ENCODE measurements at regions not wholly inside any gene's neighbourhood (a gene's known extent, or its start where the extent isn't known, plus 50 kb on each side); places are given as distances from the start of the nearest gene placed in this dataset.

DNA sequence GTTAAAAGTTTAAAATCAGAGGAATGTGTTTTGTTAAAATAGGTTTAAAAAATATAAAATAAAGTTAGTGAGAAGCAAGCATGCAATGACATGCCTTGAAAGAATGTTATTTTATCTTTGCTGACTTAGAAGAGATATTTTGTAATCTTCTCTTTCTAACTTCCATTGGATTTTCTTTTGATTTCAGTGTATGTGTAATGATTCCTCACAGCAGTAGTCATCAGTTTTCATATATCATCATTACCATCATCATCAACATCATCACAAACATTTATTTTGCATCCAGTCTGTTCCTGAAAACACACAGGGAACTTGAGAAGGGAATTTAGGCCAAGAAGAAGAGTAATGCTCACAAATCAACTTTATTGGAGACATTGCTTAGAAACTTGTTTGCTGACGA, 699.6 kb downstream of the TAF11L14 start:
- DNase-seq (ENCODE audit: extremely low read depth in 1 of 4, low spot score in 3 of 4) (no peak), FAIRE-seq (no peak), ATAC-seq (no peak)
- no peak for TF ChIP-seq ZNF507 (tag; conservative IDR thresholded peaks at IDR 0.05)
- TF ChIP-seq RBM17 (IDR thresholded peaks at IDR 0.05; ENCODE audit: borderline replicate concordance, low read depth, low read length) = no peak
- no peak for TF ChIP-seq SNRNP70 (optimal IDR thresholded peaks at IDR 0.05; ENCODE audit: low read depth, low read length)
- Histone ChIP-seq H2AFZ (ENCODE audit: low read depth, low read length) (no peak overlapping the region), H3K9me1 (ENCODE audit: control insufficient read depth, insufficient read depth, low read length) (no peaks in the 10 kb centered on the region), H3K79me2 (ENCODE audit: control insufficient read depth, insufficient read depth, low read length) (no peaks in the 10 kb centered on the region), H4K20me1 (replicated peaks; ENCODE audit: control insufficient read depth, insufficient read depth, low read length) (no peaks in the 10 kb centered on the region), H3K27ac (ENCODE audit: extremely low read depth, low read depth, low read length) (no peak overlapping the region), H3K9ac (ENCODE audit: insufficient read depth in 1 of 2, low read depth in 2 of 2, low read length in 2 of 2) (no peak overlapping the region), H3K27me3 (ENCODE audit: control insufficient read depth in 2 of 2, insufficient read depth in 2 of 2, low read length in 2 of 2) (no peaks in the 10 kb centered on the region), H3K4me3 (no peak overlapping the region), H3K4me2 (ENCODE audit: insufficient read depth, low read length) (no peak overlapping the region), H3K9me3 (replicated peaks; ENCODE audit: control insufficient read depth, insufficient read depth, low read depth, low read length) (0 out of 2 replicates have a peak, but pooled peaks cover 2% of the 10 kb centered on the region), H3K4me1 (replicated peaks in 1 of 2; ENCODE audit: control insufficient read depth in 2 of 2, insufficient read depth in 2 of 2, low read length in 2 of 2) (no peaks in the 10 kb centered on the region), H3K36me3 (ENCODE audit: control insufficient read depth, insufficient read depth, low read length) (no peaks in the 10 kb centered on the region)
- ChIA-PET CTCF (ENCODE audit: low intra/inter-chr PET ratio) (no interaction called here), POLR2A (no interaction called here)
- in situ Hi-C loops (cut with MboI) (no loop called here), intact Hi-C loops (cut with micrococcal nuclease) (no loop called here)
- BruUV-seq (replicated peaks) = no TSS peak
- 0% methylated on average over 1 of the region's 1 CpG for WGBS (ENCODE audit: insufficient coverage, low coverage, missing lambda C conversion rate)

DNA sequence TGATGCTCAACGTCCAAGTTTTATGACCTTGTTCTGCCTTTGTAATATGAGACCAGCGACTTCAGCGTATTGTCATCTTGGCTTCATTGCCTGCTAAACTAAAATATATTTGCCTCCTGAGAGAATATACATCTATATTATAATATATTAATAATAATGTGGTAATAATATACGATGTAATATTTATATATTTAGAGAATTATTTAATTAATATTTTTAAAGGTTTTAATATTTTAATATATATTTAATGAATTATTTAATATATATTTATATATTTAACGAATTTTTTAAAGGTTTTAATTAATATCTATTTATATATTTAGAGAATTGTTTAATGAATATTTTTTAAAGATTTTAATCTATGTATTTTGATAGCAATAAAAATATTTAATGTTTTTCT, 700.7 kb downstream of the TAF11L14 start:
- WGBS (ENCODE audit: insufficient coverage, low coverage, missing lambda C conversion rate) = 5% methylated on average over 5 of the region's 5 CpGs
- no peak for DNase-seq (ENCODE audit: extremely low read depth in 1 of 4, low spot score in 3 of 4)
- no peak overlapping the region for H3K4me2 ChIP-seq (ENCODE audit: insufficient read depth, low read length)
- in situ Hi-C loops (cut with MboI) (no loop called here), intact Hi-C loops (cut with micrococcal nuclease) (no loop called here)
- no peak for FAIRE-seq
- POLR2A ChIA-PET = no interaction called here
- CTCF ChIA-PET (ENCODE audit: low intra/inter-chr PET ratio) = no interaction called here
- H3K79me2 ChIP-seq (ENCODE audit: control insufficient read depth, insufficient read depth, low read length) = no peaks in the 10 kb centered on the region
- H3K9ac ChIP-seq (ENCODE audit: insufficient read depth in 1 of 2, low read depth in 2 of 2, low read length in 2 of 2) = no peak overlapping the region
- H3K27ac ChIP-seq (ENCODE audit: extremely low read depth, low read depth, low read length) = no peak overlapping the region
- H3K4me1 ChIP-seq (replicated peaks in 1 of 2; ENCODE audit: control insufficient read depth in 2 of 2, insufficient read depth in 2 of 2, low read length in 2 of 2) = no peaks in the 10 kb centered on the region
- no TSS peak for BruUV-seq (replicated peaks)
- H3K36me3 ChIP-seq (ENCODE audit: control insufficient read depth, insufficient read depth, low read length) = no peaks in the 10 kb centered on the region
- no peak overlapping the region for H2AFZ ChIP-seq (ENCODE audit: low read depth, low read length)
- no peaks in the 10 kb centered on the region for H3K27me3 ChIP-seq (ENCODE audit: control insufficient read depth in 2 of 2, insufficient read depth in 2 of 2, low read length in 2 of 2)
- 0 out of 2 replicates have a peak, but pooled peaks cover 2% of the 10 kb centered on the region for H3K9me3 ChIP-seq (replicated peaks; ENCODE audit: control insufficient read depth, insufficient read depth, low read depth, low read length)
- no peaks in the 10 kb centered on the region for H3K9me1 ChIP-seq (ENCODE audit: control insufficient read depth, insufficient read depth, low read length)
- no peak overlapping the region for H3K4me3 ChIP-seq
- H4K20me1 ChIP-seq (replicated peaks; ENCODE audit: control insufficient read depth, insufficient read depth, low read length) = no peaks in the 10 kb centered on the region
- no peak for ATAC-seq
- TF ChIP-seq, protein P1, sequence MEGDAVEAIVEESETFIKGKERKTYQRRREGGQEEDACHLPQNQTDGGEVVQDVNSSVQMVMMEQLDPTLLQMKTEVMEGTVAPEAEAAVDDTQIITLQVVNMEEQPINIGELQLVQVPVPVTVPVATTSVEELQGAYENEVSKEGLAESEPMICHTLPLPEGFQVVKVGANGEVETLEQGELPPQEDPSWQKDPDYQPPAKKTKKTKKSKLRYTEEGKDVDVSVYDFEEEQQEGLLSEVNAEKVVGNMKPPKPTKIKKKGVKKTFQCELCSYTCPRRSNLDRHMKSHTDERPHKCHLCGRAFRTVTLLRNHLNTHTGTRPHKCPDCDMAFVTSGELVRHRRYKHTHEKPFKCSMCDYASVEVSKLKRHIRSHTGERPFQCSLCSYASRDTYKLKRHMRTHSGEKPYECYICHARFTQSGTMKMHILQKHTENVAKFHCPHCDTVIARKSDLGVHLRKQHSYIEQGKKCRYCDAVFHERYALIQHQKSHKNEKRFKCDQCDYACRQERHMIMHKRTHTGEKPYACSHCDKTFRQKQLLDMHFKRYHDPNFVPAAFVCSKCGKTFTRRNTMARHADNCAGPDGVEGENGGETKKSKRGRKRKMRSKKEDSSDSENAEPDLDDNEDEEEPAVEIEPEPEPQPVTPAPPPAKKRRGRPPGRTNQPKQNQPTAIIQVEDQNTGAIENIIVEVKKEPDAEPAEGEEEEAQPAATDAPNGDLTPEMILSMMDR (IDR thresholded peaks at IDR 0.05 in 2 of 3, conservative IDR thresholded peaks at IDR 0.05 in 1 of 3; ENCODE audit: insufficient read depth in 2 of 3, low read depth in 1 of 3, low read length in 3 of 3) = no peak
- TF ChIP-seq, protein P2, sequence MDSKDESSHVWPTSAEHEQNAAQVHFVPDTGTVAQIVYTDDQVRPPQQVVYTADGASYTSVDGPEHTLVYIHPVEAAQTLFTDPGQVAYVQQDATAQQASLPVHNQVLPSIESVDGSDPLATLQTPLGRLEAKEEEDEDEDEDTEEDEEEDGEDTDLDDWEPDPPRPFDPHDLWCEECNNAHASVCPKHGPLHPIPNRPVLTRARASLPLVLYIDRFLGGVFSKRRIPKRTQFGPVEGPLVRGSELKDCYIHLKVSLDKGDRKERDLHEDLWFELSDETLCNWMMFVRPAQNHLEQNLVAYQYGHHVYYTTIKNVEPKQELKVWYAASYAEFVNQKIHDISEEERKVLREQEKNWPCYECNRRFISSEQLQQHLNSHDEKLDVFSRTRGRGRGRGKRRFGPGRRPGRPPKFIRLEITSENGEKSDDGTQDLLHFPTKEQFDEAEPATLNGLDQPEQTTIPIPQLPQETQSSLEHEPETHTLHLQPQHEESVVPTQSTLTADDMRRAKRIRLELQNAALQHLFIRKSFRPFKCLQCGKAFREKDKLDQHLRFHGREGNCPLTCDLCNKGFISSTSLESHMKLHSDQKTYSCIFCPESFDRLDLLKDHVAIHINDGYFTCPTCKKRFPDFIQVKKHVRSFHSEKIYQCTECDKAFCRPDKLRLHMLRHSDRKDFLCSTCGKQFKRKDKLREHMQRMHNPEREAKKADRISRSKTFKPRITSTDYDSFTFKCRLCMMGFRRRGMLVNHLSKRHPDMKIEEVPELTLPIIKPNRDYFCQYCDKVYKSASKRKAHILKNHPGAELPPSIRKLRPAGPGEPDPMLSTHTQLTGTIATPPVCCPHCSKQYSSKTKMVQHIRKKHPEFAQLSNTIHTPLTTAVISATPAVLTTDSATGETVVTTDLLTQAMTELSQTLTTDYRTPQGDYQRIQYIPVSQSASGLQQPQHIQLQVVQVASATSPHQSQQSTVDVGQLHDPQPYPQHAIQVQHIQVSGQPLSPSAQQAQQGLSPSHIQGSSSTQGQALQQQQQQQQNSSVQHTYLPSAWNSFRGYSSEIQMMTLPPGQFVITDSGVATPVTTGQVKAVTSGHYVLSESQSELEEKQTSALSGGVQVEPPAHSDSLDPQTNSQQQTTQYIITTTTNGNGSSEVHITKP (IDR thresholded peaks at IDR 0.05; ENCODE audit: partially characterized antibody) = no peak
- TF ChIP-seq SMAD2 (IDR thresholded peaks at IDR 0.05; ENCODE audit: low read depth, low read length) (no peak), KLF10 (CRISPR knock-in tag; IDR thresholded peaks at IDR 0.05) (no peak), FOXJ3 (CRISPR knock-in tag; IDR thresholded peaks at IDR 0.05) (no peak)
- TF ChIP-seq, protein P3, sequence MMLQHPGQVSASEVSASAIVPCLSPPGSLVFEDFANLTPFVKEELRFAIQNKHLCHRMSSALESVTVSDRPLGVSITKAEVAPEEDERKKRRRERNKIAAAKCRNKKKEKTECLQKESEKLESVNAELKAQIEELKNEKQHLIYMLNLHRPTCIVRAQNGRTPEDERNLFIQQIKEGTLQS (IDR thresholded peaks at IDR 0.05) = no peak
- TF ChIP-seq, protein P3 (CRISPR knock-in tag; conservative IDR thresholded peaks at IDR 0.05) = no peak
